Left ventricle myocardium inferior (tissue), 1 donor: ENCODE measurements at regions not wholly inside any gene's neighbourhood (a gene's known extent, or its start where the extent isn't known, plus 50 kb on each side); places are given as distances from the start of the nearest gene placed in this dataset.
"Not testable (repeated sequence)": the region's sequence is repeated elsewhere in the genome, so short reads cannot be mapped to it uniquely, and the experiment has no call there.

Source experiments
- DNase-seq: peaks from one replicate; pipeline ENCODE4 v3.0.0-alpha.2; 2020
- H3K27ac ChIP-seq: fragments of 200-600 bp; replicated peaks from 2 replicates; pipeline ENCODE4 v1.8.0; 2021
- H3K27me3 ChIP-seq: fragments of 200-600 bp; 2 replicates; pipeline ENCODE4 v1.8.0; 2021; ENCODE audit warnings: low read depth
- H3K36me3 ChIP-seq: fragments of 200-600 bp; 2 replicates; pipeline ENCODE4 v1.8.0; 2021
- H3K4me1 ChIP-seq: fragments of 200-600 bp; 2 replicates; pipeline ENCODE4 v1.8.0; 2021
- H3K4me3 ChIP-seq: fragments of 200-600 bp; 2 replicates; pipeline ENCODE4 v1.8.0; 2021; ENCODE audit warnings: mild to moderate bottlenecking, moderate library complexity
- H3K9me3 ChIP-seq: fragments of 200-600 bp; replicated peaks from 2 replicates; pipeline ENCODE4 v1.8.0; 2021
- intact Hi-C: fragments of 100-400 bp; cut with micrococcal nuclease; formaldehyde crosslinking; loops from one replicate; pipeline ENCODE4 v1.11.0; 2022
- TF ChIP-seq, protein P1 (sequence below): fragments of 200-600 bp; IDR thresholded peaks from 2 replicates; pipeline ENCODE4 v1.8.0; 2021; ENCODE audit warnings: antibody characterized with exemption, mild to moderate bottlenecking, borderline replicate concordance
- donor health status: DM: no; HTN: yes; CAD: no; lungs with severe emphysema.

DNA sequence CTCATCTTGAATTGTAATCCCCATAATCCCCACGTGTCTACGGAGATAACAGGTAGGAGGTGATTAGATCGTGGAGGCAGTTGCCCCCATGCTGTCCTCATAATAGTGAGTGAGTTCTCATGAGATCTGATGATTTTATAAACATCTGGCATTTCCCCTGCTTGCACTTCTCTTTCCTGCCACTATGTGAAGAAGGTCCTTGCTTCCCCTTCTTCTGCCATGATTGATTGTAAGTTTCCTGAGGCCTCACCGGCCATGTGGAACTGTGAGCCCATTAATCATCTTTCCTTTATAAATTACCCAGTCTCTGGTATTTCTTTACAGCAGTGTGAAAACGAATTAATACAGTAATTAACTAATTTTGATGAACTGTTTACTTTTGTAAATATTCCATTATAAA is 582.5 kb downstream of the TSN start:
- no peak for DNase-seq
- Histone ChIP-seq H3K4me3 (no peak overlapping the region), H3K9me3 (no peaks in the 10 kb centered on the region), H3K27me3 (no peaks in the 10 kb centered on the region), H3K4me1 (no peaks in the 10 kb centered on the region), H3K36me3 (no peaks in the 10 kb centered on the region), H3K27ac (no peak overlapping the region)
- intact Hi-C loops, result no loop called here
- TF ChIP-seq, protein P1, sequence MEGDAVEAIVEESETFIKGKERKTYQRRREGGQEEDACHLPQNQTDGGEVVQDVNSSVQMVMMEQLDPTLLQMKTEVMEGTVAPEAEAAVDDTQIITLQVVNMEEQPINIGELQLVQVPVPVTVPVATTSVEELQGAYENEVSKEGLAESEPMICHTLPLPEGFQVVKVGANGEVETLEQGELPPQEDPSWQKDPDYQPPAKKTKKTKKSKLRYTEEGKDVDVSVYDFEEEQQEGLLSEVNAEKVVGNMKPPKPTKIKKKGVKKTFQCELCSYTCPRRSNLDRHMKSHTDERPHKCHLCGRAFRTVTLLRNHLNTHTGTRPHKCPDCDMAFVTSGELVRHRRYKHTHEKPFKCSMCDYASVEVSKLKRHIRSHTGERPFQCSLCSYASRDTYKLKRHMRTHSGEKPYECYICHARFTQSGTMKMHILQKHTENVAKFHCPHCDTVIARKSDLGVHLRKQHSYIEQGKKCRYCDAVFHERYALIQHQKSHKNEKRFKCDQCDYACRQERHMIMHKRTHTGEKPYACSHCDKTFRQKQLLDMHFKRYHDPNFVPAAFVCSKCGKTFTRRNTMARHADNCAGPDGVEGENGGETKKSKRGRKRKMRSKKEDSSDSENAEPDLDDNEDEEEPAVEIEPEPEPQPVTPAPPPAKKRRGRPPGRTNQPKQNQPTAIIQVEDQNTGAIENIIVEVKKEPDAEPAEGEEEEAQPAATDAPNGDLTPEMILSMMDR, result no peak

DNA sequence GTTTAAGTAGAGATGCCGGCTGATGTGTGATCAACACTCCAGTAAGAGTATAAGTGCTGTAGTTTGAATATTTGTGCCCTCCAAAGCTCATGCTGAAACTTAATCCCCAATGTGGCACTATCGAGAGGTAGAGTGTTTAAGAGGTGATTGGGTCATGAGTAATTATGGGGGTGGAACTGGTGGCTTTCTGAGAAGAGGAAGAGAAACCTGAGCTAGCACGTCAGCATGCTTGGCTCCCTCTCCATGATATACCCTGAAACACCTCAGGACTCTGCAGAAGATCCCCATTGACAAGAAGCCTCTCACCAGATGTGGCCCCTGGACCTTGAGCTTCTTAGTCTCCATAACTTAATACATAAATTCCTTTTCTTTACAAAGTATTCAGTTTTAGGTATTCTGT is 584.8 kb downstream of the TSN start:
- intact Hi-C loops, result no loop called here
- no peaks in the 10 kb centered on the region for H3K4me1 ChIP-seq
- no peak overlapping the region for H3K27ac ChIP-seq

DNA sequence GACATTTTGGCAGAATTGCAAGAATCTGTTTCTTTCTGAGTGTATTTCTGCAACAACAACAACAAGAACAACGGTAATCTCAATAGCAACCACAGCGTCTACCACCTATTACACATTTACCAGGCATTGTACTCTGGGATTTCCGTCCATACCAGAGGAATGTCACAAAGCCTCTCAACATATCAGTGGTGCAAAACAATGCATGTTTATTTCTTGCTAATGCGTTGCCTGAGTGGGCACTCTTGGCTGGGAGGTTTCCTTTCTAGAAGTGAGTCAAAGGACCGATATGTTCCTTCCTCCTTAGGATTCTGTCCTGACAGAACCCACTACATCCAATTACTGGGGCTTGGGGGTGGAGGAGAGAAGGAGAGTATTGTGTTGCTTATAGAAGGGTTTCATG is 585.6 kb downstream of the TSN start:
- no peak overlapping the region for H3K27ac ChIP-seq
- peaks cover 5% of the 10 kb centered on the region for H3K9me3 ChIP-seq
- no peak for DNase-seq
- H3K4me3 ChIP-seq, result no peak overlapping the region
- intact Hi-C loops, result no loop called here
- H3K36me3 ChIP-seq, result no peaks in the 10 kb centered on the region
- no peaks in the 10 kb centered on the region for H3K27me3 ChIP-seq
- no peaks in the 10 kb centered on the region for H3K4me1 ChIP-seq
- TF ChIP-seq, protein P1, result no peak

More for the DNA sequence above, 584.8 kb downstream of the TSN start:
- no peak for DNase-seq
- H3K9me3 ChIP-seq, result no peaks in the 10 kb centered on the region
- H3K27me3 ChIP-seq, result no peaks in the 10 kb centered on the region
- no peak overlapping the region for H3K4me3 ChIP-seq
- TF ChIP-seq, protein P1, result no peak
- H3K36me3 ChIP-seq, result no peaks in the 10 kb centered on the region

DNA sequence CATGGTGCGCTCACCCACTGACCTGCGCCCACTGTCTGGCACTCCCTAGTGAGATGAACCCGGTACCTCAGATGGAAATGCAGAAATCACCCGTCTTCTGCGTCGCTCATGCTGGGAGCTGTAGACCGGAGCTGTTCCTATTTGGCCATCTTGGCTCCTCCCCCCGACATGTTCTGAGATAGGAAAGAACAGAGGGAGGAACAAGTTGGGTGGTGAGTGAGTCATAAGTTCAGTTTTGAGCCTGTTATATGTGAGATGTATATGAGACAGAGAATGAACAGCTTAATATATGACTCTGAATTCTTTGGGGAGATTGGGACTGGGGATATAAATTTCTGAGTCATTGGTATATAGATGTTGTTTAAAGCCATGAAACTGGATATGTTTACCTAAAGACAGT is 596.7 kb downstream of the TSN start:
- H3K4me3 ChIP-seq, H3K27me3 ChIP-seq, H3K4me1 ChIP-seq, H3K27ac ChIP-seq, intact Hi-C loops, H3K36me3 ChIP-seq, H3K9me3 ChIP-seq, DNase-seq: not testable (repeated sequence)

DNA sequence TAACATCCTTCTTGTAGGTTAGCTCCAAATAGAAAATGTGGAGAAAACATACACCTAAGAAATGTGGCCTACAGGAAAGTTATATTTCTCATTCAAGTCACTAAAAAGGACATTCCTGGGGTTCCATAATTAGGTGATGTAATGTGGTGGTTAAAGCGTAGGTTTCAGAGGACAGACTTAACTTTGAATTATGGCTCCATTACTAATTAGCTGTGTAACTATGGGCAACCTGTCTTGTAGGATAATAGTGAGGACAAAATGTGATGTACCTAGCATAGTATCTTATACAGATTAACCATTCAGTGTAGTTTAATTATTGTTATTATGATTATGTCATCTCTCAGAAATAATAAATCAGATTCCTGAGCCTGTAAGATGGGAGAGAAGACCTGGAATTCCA is 602.5 kb downstream of the TSN start:
- intact Hi-C loops, result no loop called here
- no peaks in the 10 kb centered on the region for H3K4me1 ChIP-seq
- no peak overlapping the region for H3K27ac ChIP-seq
- H3K4me3 ChIP-seq, result no peak overlapping the region
- no peaks in the 10 kb centered on the region for H3K27me3 ChIP-seq
- no peaks in the 10 kb centered on the region for H3K36me3 ChIP-seq
- peaks cover 10% of the 10 kb centered on the region for H3K9me3 ChIP-seq
- TF ChIP-seq, protein P1, result no peak
- DNase-seq, result no peak

DNA sequence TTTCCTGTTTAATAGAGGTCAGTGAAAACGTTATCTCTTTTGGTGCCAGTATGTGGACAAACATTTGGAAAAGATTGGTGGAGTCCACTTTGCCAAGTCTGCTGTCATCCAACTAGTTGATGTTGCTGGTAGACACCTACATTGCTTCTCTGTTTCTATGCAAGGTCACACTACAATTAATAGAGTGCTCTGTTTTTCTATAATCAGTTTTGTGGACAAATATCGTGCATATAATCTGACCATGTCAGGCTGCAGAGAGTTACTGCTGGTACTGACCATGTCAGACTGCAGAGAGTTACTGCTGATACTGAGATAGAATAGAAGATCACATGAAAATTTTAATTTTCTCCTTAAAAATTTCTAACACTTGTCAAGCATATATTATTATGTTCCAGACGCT is 603.3 kb downstream of the TSN start:
- no peak for DNase-seq
- Histone ChIP-seq H3K4me1 (no peaks in the 10 kb centered on the region), H3K4me3 (no peak overlapping the region), H3K27me3 (no peaks in the 10 kb centered on the region), H3K36me3 (no peaks in the 10 kb centered on the region), H3K9me3 (peaks cover 10% of the 10 kb centered on the region), H3K27ac (no peak overlapping the region)
- intact Hi-C loops, result no loop called here
- TF ChIP-seq, protein P1, result no peak
